ENCODE measurements at regions not wholly inside any gene's neighbourhood (a gene's known extent, or its start where the extent isn't known, plus 50 kb on each side); places are given as distances from the start of the nearest gene placed in this dataset.
"Not testable (repeated sequence)": the region's sequence is repeated elsewhere in the genome, so short reads cannot be mapped to it uniquely, and the experiment has no call there.

GRCh38 chr7:97422046-97422445 is 304.5 kb downstream of the SDHAF3 start:
- ATAC-seq, result no peak
- intact Hi-C loops (cut with DNase I, micrococcal nuclease), result no loop called here

DNA sequence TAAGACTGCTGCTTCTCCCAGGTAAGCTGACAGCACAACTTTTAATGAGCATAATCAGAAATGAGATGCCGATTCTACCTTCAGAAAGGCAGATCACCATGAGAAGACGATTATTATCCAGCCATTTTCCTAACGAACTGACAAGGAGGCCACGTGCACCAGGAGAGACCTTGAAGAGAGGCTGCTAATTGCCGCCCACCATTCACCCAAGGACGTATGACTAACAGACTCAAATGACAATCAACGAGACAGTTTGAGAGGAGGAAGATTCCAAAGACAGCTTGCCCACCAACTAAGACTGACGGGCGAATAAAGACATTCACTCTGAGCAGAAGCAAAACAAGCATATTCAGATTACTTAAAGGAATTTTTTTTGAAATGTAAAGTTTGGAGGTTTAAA is 301.9 kb upstream of the TAC1 start:
- TF ChIP-seq CTCF (IDR thresholded peaks at IDR 0.05), result no peak
- Histone ChIP-seq H3K4me3 (no peak overlapping the region), H3K9me3 (no peaks in the 10 kb centered on the region), H3K4me1 (ENCODE audit: low read depth) (no peaks in the 10 kb centered on the region), H3K36me3 (ENCODE audit: low read depth) (no peaks in the 10 kb centered on the region)
- intact Hi-C loops (cut with DNase I, micrococcal nuclease), result no loop called here
- no peak for ATAC-seq
- no peak for DNase-seq

More at GRCh38 chr7:97422046-97422445, 304.5 kb downstream of the SDHAF3 start:
- no peak for TF ChIP-seq CTCF (IDR thresholded peaks at IDR 0.05)
- H3K9me3 ChIP-seq, result no peaks in the 10 kb centered on the region
- H3K4me3 ChIP-seq, result no peak overlapping the region
- H3K4me1 ChIP-seq (ENCODE audit: low read depth), result no peaks in the 10 kb centered on the region
- no peaks in the 10 kb centered on the region for H3K36me3 ChIP-seq (ENCODE audit: low read depth)
- DNase-seq, result no peak

DNA sequence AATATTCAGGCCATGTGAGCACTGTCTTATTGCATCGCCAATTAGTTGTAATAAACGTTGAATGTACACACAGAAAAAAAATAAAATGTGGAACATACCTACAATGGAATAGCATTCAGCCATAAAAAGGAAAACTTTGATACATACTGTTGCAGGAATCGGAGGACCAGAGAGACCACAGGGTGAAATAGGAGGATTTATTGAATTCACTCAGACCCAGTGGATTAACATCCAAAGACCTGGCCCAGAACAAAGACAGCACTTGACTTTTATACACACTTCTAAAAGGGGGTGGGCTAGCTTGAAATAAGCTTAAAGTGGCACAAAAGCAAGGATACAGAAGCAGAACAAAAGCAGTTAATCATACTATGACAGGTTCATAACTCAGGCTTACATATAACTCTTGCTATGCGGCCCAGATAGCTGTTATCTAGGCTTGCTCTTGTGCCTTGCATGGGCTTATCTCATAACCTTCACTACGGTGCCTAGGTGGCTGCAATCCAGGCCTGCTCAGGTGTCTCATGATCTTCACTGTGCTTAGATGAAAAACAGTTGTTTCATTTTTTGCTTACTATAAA is 292.2 kb upstream of the TAC1 start:
- Histone ChIP-seq H3K4me3 (no peak overlapping the region), H3K4me1 (ENCODE audit: low read depth) (no peaks in the 10 kb centered on the region), H3K36me3 (ENCODE audit: low read depth) (no peaks in the 10 kb centered on the region), H3K9me3 (peaks cover 28% of the 10 kb centered on the region)
- ATAC-seq (no peak), DNase-seq (no peak)
- intact Hi-C loops (cut with DNase I, micrococcal nuclease), result loop anchor here in 1 of 2 donors (5.0 kb wide), 1 partner anchor 42 kb away; no protein-coding TSS in a partner anchor
- TF ChIP-seq CTCF (IDR thresholded peaks at IDR 0.05), result no peak

GRCh38 chr7:97446361-97446760 is 285.5 kb upstream of the TAC1 start:
- Histone ChIP-seq H3K9me3 (no peaks in the 10 kb centered on the region), H3K4me1 (ENCODE audit: low read depth) (no peaks in the 10 kb centered on the region), H3K4me3 (no peak overlapping the region), H3K36me3 (ENCODE audit: low read depth) (no peaks in the 10 kb centered on the region)
- no peak for TF ChIP-seq CTCF (IDR thresholded peaks at IDR 0.05)
- intact Hi-C loops (cut with DNase I, micrococcal nuclease), result no loop called here
- DNase-seq, result no peak
- ATAC-seq, result no peak

- H3K4me3 ChIP-seq; H3K4me1 ChIP-seq (ENCODE audit: low read depth); DNase-seq; H3K36me3 ChIP-seq (ENCODE audit: low read depth); intact Hi-C loops (cut with DNase I, micrococcal nuclease); H3K9me3 ChIP-seq; ATAC-seq: not testable (repeated sequence)
These were observed 282.4 kb upstream of the TAC1 start for GRCh38 chr7:97449448-97449847.

GRCh38 chr7:97450516-97450915 is 281.4 kb upstream of the TAC1 start:
- Histone ChIP-seq H3K36me3 (ENCODE audit: low read depth) (no peaks in the 10 kb centered on the region), H3K9me3 (no peaks in the 10 kb centered on the region), H3K4me3 (no peak overlapping the region), H3K4me1 (ENCODE audit: low read depth) (no peaks in the 10 kb centered on the region)
- TF ChIP-seq CTCF (IDR thresholded peaks at IDR 0.05), result no peak
- no peak for DNase-seq
- no peak for ATAC-seq
- intact Hi-C loops (cut with DNase I, micrococcal nuclease), result no loop called here

Measured in mucosa of descending colon (tissue), 3 donors.